HUES48 (cell line): ENCODE measurements at regions not wholly inside any gene's neighbourhood (a gene's known extent, or its start where the extent isn't known, plus 50 kb on each side); places are given as distances from the start of the nearest gene placed in this dataset.

Experiments used
- H3K27ac ChIP-seq: one replicate; pipeline ENCODE4 v1.7.0; 2013; ENCODE audit warnings: low read depth, low read length, inconsistent platforms
- H3K27me3 ChIP-seq: 2 replicates; pipeline ENCODE4 v1.6.1; 2013; ENCODE audit warnings: mild to moderate bottlenecking, low read length; ENCODE audit not compliant: control insufficient read depth, insufficient read depth
- H3K36me3 ChIP-seq: 2 replicates; pipeline ENCODE4 v1.6.1; 2013; ENCODE audit warnings: low read length; ENCODE audit not compliant: control insufficient read depth, insufficient read depth
- H3K4me1 ChIP-seq: 2 replicates; pipeline ENCODE4 v1.6.1; 2013; ENCODE audit warnings: mild to moderate bottlenecking, low read length; ENCODE audit not compliant: control insufficient read depth, insufficient read depth
- H3K4me3 ChIP-seq: 2 replicates; pipeline ENCODE4 v1.5.1; 2013; ENCODE audit warnings: mild to moderate bottlenecking, low read depth, low read length
- H3K9ac ChIP-seq: 2 replicates; pipeline ENCODE4 v1.6.1; 2013; ENCODE audit warnings: mild to moderate bottlenecking, low read depth, low read length, moderate library complexity
- H3K9me3 ChIP-seq: 2 replicates; pipeline ENCODE4 v1.6.1; 2013; ENCODE audit warnings: low read length; ENCODE audit not compliant: control insufficient read depth, insufficient read depth

DNA sequence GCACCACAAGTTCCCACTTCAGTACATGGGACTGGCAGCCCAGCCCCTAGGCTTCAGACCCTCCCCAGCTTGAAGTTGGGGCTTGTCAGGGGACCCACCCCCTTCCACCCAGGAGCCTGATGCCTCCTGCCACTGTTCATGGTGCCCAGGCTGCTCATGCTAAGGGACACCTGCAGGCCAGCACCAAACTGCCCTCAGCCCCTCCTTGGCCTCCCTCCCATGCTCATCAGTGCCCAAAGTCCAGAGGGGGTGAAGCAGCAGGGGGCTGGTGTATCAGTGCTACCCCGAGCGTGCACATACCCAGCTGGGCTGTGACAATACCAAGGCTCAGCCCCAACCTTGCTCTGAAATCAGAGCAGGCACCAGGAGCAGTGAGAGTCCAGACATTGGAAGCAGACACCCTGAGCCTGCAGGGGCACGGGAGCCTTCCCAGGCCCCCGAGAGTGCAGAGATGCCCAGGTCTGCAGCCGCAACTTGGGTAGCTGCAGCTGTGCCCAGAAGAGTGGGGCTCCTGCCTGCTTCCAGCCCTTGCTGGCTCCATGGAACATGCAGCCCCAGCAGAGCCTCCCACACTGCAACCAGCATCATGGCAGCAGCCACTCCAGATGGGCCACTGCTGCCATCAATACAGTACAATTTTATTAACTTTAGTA lies 79.0 kb downstream of the MTERF1 start:
- Histone ChIP-seq H3K36me3 (no peaks in the 10 kb centered on the region), H3K9ac (no peak overlapping the region), H3K27ac (no peak overlapping the region), H3K9me3 (no peaks in the 10 kb centered on the region), H3K27me3 (no peaks in the 10 kb centered on the region), H3K4me1 (no peaks in the 10 kb centered on the region), H3K4me3 (no peak overlapping the region)

DNA sequence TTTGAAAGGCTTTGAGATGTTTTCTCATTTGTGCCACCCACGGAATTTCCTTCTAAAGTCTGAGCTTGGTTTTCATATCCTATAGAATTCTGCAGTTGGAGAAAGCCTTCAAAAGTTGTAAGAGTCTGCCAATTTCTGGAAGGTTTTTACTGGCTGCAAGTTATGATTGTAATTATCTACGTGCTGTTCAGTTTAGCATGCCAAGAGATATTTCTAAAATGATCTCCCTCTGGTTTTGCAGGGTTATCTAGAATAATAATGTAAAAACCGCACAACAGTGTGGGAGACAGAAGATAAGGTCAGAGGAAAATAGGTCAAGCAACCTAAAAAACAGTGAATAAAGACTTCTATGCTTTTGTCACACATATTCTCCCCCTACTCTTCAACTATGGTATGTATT lies 69.3 kb downstream of the MTERF1 start:
- Histone ChIP-seq H3K36me3 (no peaks in the 10 kb centered on the region), H3K9me3 (no peaks in the 10 kb centered on the region), H3K27ac (no peak overlapping the region), H3K27me3 (no peaks in the 10 kb centered on the region), H3K4me3 (no peak overlapping the region), H3K9ac (no peak overlapping the region), H3K4me1 (no peaks in the 10 kb centered on the region)

DNA sequence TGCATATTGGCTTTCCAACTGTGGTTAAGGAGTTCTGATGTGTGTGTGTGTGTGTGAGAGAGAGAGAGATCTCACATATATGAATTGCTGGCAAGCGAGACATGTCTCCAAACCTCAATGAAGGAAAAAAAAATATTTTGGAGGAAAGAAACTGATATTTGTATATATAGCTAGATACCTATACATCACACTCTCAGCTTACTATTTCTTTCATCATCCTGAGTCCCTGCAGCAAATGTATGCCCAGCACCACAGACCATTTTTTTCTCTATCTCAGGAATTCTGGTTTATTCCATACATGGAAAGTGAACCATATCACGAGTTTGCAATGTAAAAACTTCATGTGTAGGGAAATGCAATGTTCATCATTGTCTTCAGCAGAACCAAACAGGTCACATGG lies 68.9 kb downstream of the MTERF1 start:
- H3K27me3 ChIP-seq: no peaks in the 10 kb centered on the region
- H3K4me3 ChIP-seq: no peak overlapping the region
- H3K27ac ChIP-seq: no peak overlapping the region
- H3K36me3 ChIP-seq: no peaks in the 10 kb centered on the region
- H3K9me3 ChIP-seq: no peaks in the 10 kb centered on the region
- H3K4me1 ChIP-seq: no peaks in the 10 kb centered on the region
- no peak overlapping the region for H3K9ac ChIP-seq

DNA sequence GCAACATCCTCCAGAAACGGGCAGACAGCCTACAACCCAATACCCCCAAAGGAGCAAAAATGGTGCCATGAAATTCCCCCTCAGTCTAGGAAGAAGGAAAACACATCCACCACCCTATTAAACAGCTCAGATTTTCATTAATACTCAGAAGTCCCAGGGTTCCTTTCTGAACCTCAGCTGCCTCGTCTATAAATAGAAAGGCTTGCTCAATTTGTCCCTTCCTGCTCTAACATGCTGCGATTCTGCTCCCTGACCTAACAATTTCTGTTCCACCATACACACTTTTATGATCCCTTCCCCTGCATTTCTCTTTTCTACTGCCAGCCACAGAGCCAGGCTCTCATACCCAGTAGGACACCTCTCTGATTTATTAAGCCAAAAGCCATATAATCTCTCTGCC lies 68.1 kb downstream of the MTERF1 start:
- H3K9ac ChIP-seq: no peak overlapping the region
- H3K4me3 ChIP-seq: no peak overlapping the region
- no peaks in the 10 kb centered on the region for H3K9me3 ChIP-seq
- H3K36me3 ChIP-seq: no peaks in the 10 kb centered on the region
- no peaks in the 10 kb centered on the region for H3K27me3 ChIP-seq
- no peaks in the 10 kb centered on the region for H3K4me1 ChIP-seq
- H3K27ac ChIP-seq: no peak overlapping the region

DNA sequence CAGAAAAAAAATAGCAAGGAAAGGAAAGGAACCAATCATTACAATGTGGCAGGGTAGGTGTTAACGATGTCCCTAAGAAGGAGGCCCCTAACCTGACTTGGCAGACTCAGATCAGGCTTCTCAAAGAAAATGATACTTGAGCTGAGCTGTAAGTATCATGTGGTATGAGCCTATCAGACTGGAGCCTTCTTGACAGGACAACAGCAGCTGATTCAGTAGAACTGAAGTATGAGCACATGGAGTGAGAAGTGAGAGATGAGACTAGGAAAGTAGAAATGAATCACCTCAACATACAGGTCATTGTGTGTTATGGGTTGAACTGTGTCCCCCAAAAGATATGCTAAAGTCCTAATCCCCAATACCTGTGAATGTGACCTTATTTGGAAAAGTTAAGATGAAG lies 66.3 kb downstream of the MTERF1 start:
- Histone ChIP-seq H3K4me1 (no peaks in the 10 kb centered on the region), H3K9ac (no peak overlapping the region), H3K36me3 (no peaks in the 10 kb centered on the region), H3K9me3 (no peaks in the 10 kb centered on the region), H3K4me3 (no peak overlapping the region), H3K27me3 (no peaks in the 10 kb centered on the region), H3K27ac (no peak overlapping the region)
